SK-N-SH treated with all-trans-retinoic acid at 6 μM for 48 hours (cell line): ENCODE measurements at regions not wholly inside any gene's neighbourhood (a gene's known extent, or its start where the extent isn't known, plus 50 kb on each side); places are given as distances from the start of the nearest gene placed in this dataset.
"Not testable (repeated sequence)": the region's sequence is repeated elsewhere in the genome, so short reads cannot be mapped to it uniquely, and the experiment has no call there.

Experiments used
- ATAC-seq: fragments of 200-7000 bp; cut with Tn5 transposase; 3 replicates; pipeline ENCODE4 v1.9.1; 2020; ENCODE audit warnings: mild to moderate bottlenecking, moderate library complexity
- ARNTL ChIP-seq: fragments of 450-650 bp; formaldehyde crosslinking; IDR thresholded peaks from 2 replicates; pipeline ENCODE4 v1.5.0; 2020; ENCODE audit warnings: low read depth, mild to moderate bottlenecking, moderate library complexity, borderline replicate concordance
- CREB5 ChIP-seq: fragments of 250-450 bp; sonication (Bioruptor Pico); IDR thresholded peaks from 2 replicates; pipeline ENCODE4 v1.5.1; 2020; ENCODE audit warnings: low read depth, mild to moderate bottlenecking, moderate library complexity
- CSDC2 ChIP-seq: fragments of 250-450 bp; sonication (Bioruptor Pico); IDR thresholded peaks from 2 replicates; pipeline ENCODE4 v1.5.0; 2020; ENCODE audit warnings: mild to moderate bottlenecking, moderate library complexity
- CSRNP3 ChIP-seq: fragments of 250-450 bp; sonication (Bioruptor Pico); IDR thresholded peaks from 2 replicates; pipeline ENCODE4 v1.5.1; 2021; ENCODE audit warnings: mild to moderate bottlenecking, moderate library complexity
- ESRRG ChIP-seq: fragments of 250-450 bp; sonication (Bioruptor Pico); IDR thresholded peaks from 2 replicates; pipeline ENCODE4 v1.6.1; 2021; ENCODE audit warnings: mild to moderate bottlenecking
- GLIS3 ChIP-seq: fragments of 250-450 bp; sonication (Bioruptor Pico); IDR thresholded peaks from 2 replicates; pipeline ENCODE4 v1.5.0; 2020; ENCODE audit warnings: mild to moderate bottlenecking, moderate library complexity
- ISL1 ChIP-seq: fragments of 250-450 bp; sonication (Bioruptor Pico); IDR thresholded peaks from 2 replicates; pipeline ENCODE4 v2.1.2; 2022; ENCODE audit warnings: mild to moderate bottlenecking, moderate library complexity
- OSR1 ChIP-seq: fragments of 250-450 bp; sonication (Bioruptor Pico); IDR thresholded peaks from 2 replicates; pipeline ENCODE4 v1.8.0; 2022; ENCODE audit warnings: moderate library complexity, mild to moderate bottlenecking, inconsistent platforms
- PATZ1 ChIP-seq: fragments of 250-450 bp; sonication (Bioruptor Pico); IDR thresholded peaks from 2 replicates; pipeline ENCODE4 v1.8.0; 2020; ENCODE audit warnings: mild to moderate bottlenecking, moderate library complexity, borderline replicate concordance
- POU6F1 ChIP-seq: fragments of 250-450 bp; sonication (Bioruptor Pico); IDR thresholded peaks from 2 replicates; pipeline ENCODE4 v1.8.0; 2021; ENCODE audit warnings: low read depth, mild to moderate bottlenecking, moderate library complexity, borderline replicate concordance
- PPARA ChIP-seq: fragments of 250-450 bp; sonication (Bioruptor Pico); IDR thresholded peaks from 2 replicates; pipeline ENCODE4 v1.5.0; 2020; ENCODE audit warnings: mild to moderate bottlenecking, borderline replicate concordance
- RARB ChIP-seq: fragments of 250-450 bp; sonication (Bioruptor Pico); IDR thresholded peaks from 2 replicates; pipeline ENCODE4 v1.8.0; 2021; ENCODE audit warnings: mild to moderate bottlenecking, moderate library complexity
- SNAI2 ChIP-seq: fragments of 250-450 bp; sonication (Bioruptor Pico); IDR thresholded peaks from 2 replicates; pipeline ENCODE4 v1.5.0; 2020; ENCODE audit warnings: mild to moderate bottlenecking, moderate library complexity
- TCF4 ChIP-seq: fragments of 250-450 bp; sonication (Bioruptor Pico); IDR thresholded peaks from 2 replicates; pipeline ENCODE4 v1.8.0; 2021; ENCODE audit warnings: mild to moderate bottlenecking, moderate library complexity, borderline replicate concordance
- TOX ChIP-seq: fragments of 250-450 bp; sonication (Bioruptor Pico); IDR thresholded peaks from 2 replicates; pipeline ENCODE4 v1.8.0; 2021; ENCODE audit warnings: mild to moderate bottlenecking, moderate library complexity, borderline replicate concordance
- TSHZ2 ChIP-seq: fragments of 250-450 bp; sonication (Bioruptor Pico); IDR thresholded peaks from 2 replicates; pipeline ENCODE4 v1.5.0; 2020; ENCODE audit warnings: mild to moderate bottlenecking, moderate library complexity
- ZC3H10 ChIP-seq: fragments of 250-450 bp; sonication (Bioruptor Pico); IDR thresholded peaks from 2 replicates; pipeline ENCODE4 v1.5.1; 2021; ENCODE audit warnings: mild to moderate bottlenecking, moderate library complexity
- ZFP3 ChIP-seq: fragments of 250-450 bp; sonication (Bioruptor Pico); IDR thresholded peaks from 2 replicates; pipeline ENCODE4 v1.5.0; 2020; ENCODE audit warnings: mild to moderate bottlenecking, moderate library complexity
- ZFP30 ChIP-seq: fragments of 450-650 bp; formaldehyde crosslinking; IDR thresholded peaks from 2 replicates; pipeline ENCODE4 v1.5.0; 2022; ENCODE audit warnings: mild to moderate bottlenecking, moderate library complexity
- ZNF565 ChIP-seq: fragments of 450-650 bp; formaldehyde crosslinking; conservative IDR thresholded peaks from 2 replicates; pipeline ENCODE4 v1.5.0; 2020; ENCODE audit warnings: low read depth, mild to moderate bottlenecking, moderate library complexity
- ZNF70 ChIP-seq: fragments of 450-650 bp; formaldehyde crosslinking; IDR thresholded peaks from 2 replicates; pipeline ENCODE4 v1.5.0; 2020; ENCODE audit warnings: mild to moderate bottlenecking, moderate library complexity
- ZNF8 ChIP-seq: fragments of 450-650 bp; formaldehyde crosslinking; IDR thresholded peaks from 2 replicates; pipeline ENCODE4 v1.5.0; 2020; ENCODE audit warnings: mild to moderate bottlenecking, moderate library complexity

- no peak for ATAC-seq
- TF ChIP-seq RARB (no peak), OSR1 (CRISPR knock-in tag) (no peak), ZNF70 (CRISPR knock-in tag) (no peak), PATZ1 (no peak), ZFP3 (CRISPR knock-in tag) (no peak), GLIS3 (CRISPR knock-in tag) (no peak), ISL1 (no peak), ESRRG (no peak), ZNF8 (CRISPR knock-in tag) (no peak), ZFP30 (no peak), CREB5 (CRISPR knock-in tag) (no peak)
Measured at GRCh38 chr6:141393405-141394124, 739.2 kb upstream of the GJE1 start.

GRCh38 chr6:141391135-141391534 is 741.6 kb upstream of the GJE1 start:
- not testable (repeated sequence) for ATAC-seq

- no peak for ATAC-seq
- no peak for TF ChIP-seq SNAI2 (CRISPR knock-in tag)
- no peak for TF ChIP-seq TCF4 (CRISPR knock-in tag)
- no peak for TF ChIP-seq ZNF565 (CRISPR knock-in tag)
- no peak for TF ChIP-seq GLIS3 (CRISPR knock-in tag)
- TF ChIP-seq ISL1 = no peak
- TF ChIP-seq TSHZ2 (CRISPR knock-in tag) = no peak
- no peak for TF ChIP-seq OSR1 (CRISPR knock-in tag)
- TF ChIP-seq ZNF8 (CRISPR knock-in tag) = no peak
- no peak for TF ChIP-seq TOX (CRISPR knock-in tag)
- no peak for TF ChIP-seq PPARA (CRISPR knock-in tag)
- TF ChIP-seq POU6F1 = no peak
- TF ChIP-seq CSRNP3 (CRISPR knock-in tag) = no peak
- no peak for TF ChIP-seq ARNTL
- no peak for TF ChIP-seq RARB
- TF ChIP-seq ESRRG = no peak
- no peak for TF ChIP-seq CSDC2 (CRISPR knock-in tag)
- TF ChIP-seq ZC3H10 (CRISPR knock-in tag) = no peak
- no peak for TF ChIP-seq ZFP3 (CRISPR knock-in tag)
- no peak for TF ChIP-seq CREB5 (CRISPR knock-in tag)
Measured at GRCh38 chr6:141388666-141389065, 744.1 kb upstream of the GJE1 start.
